ENCODE measurements at regions not wholly inside any gene's neighbourhood (a gene's known extent, or its start where the extent isn't known, plus 50 kb on each side); places are given as distances from the start of the nearest gene placed in this dataset.

- TF ChIP-seq POLR2A (IDR thresholded peaks at IDR 0.05) (no peak), CTCF (IDR thresholded peaks at IDR 0.05) (no peak), EP300 (IDR thresholded peaks at IDR 0.05) (no peak), POLR2AphosphoS5 (IDR thresholded peaks at IDR 0.05) (no peak)
- no peak overlapping the region for H3K27ac ChIP-seq
- H3K27me3 ChIP-seq, result no peaks in the 10 kb centered on the region
- no peaks in the 10 kb centered on the region for H3K36me3 ChIP-seq
- no peaks in the 10 kb centered on the region for H3K9me3 ChIP-seq
- 42% methylated on average over 3 of the region's 3 CpGs for WGBS
- no peak for DNase-seq (ENCODE audit: low spot score in 2 of 2)
- no peak overlapping the region for H3K4me3 ChIP-seq
- no peaks in the 10 kb centered on the region for H3K4me1 ChIP-seq
Observed at GRCh38 chr3:115350606-115351005, 203.5 kb upstream of the ZBTB20 start.

GRCh38 chr3:115351193-115351592 lies 204.1 kb upstream of the ZBTB20 start:
- Histone ChIP-seq H3K36me3 (no peaks in the 10 kb centered on the region), H3K27me3 (no peaks in the 10 kb centered on the region), H3K9me3 (no peaks in the 10 kb centered on the region), H3K4me1 (no peaks in the 10 kb centered on the region), H3K27ac (no peak overlapping the region), H3K4me3 (no peak overlapping the region)
- no peak for DNase-seq (ENCODE audit: low spot score in 2 of 2)
- TF ChIP-seq POLR2A (IDR thresholded peaks at IDR 0.05) (no peak), EP300 (IDR thresholded peaks at IDR 0.05) (no peak), POLR2AphosphoS5 (IDR thresholded peaks at IDR 0.05) (no peak), CTCF (IDR thresholded peaks at IDR 0.05) (no peak)
- WGBS, result 89% methylated on average over 4 of the region's 4 CpGs

DNA sequence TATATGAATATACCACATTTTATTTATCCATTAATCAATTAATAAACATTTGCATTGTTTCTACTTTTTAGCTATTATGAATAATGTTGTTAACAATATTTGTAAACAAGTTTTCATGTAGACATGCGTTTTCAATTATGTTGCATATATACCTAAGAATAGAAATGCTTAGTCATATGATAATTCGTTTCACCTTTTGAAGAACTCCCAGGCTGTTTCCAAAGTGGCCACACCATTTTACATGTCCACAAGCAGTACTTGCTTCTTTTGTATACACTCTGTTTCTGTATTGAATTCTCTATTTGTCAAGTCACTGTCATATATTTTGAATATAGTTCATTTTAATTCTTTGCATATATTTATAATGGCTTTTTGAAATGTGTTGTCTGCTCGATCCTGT lies 206.9 kb upstream of the ZBTB20 start:
- Histone ChIP-seq H3K36me3 (no peaks in the 10 kb centered on the region), H3K27me3 (no peaks in the 10 kb centered on the region), H3K27ac (no peak overlapping the region), H3K4me3 (no peak overlapping the region), H3K4me1 (no peaks in the 10 kb centered on the region), H3K9me3 (no peaks in the 10 kb centered on the region)
- WGBS, result 81% methylated on average over 3 of the region's 3 CpGs
- DNase-seq (ENCODE audit: low spot score in 2 of 2), result no peak
- TF ChIP-seq EP300 (IDR thresholded peaks at IDR 0.05) (no peak), CTCF (IDR thresholded peaks at IDR 0.05) (no peak), POLR2A (IDR thresholded peaks at IDR 0.05) (no peak), POLR2AphosphoS5 (IDR thresholded peaks at IDR 0.05) (no peak)

- H3K36me3 ChIP-seq, result no peaks in the 10 kb centered on the region
- no peaks in the 10 kb centered on the region for H3K27me3 ChIP-seq
- no peaks in the 10 kb centered on the region for H3K4me1 ChIP-seq
- no peak for DNase-seq (ENCODE audit: low spot score in 2 of 2)
- TF ChIP-seq EP300 (IDR thresholded peaks at IDR 0.05) (no peak), CTCF (IDR thresholded peaks at IDR 0.05) (no peak), POLR2AphosphoS5 (IDR thresholded peaks at IDR 0.05) (no peak), POLR2A (IDR thresholded peaks at IDR 0.05) (no peak)
- no peak overlapping the region for H3K4me3 ChIP-seq
- WGBS, result 98% methylated on average over 2 of the region's 2 CpGs
- no peak overlapping the region for H3K27ac ChIP-seq
- no peaks in the 10 kb centered on the region for H3K9me3 ChIP-seq
Observed at GRCh38 chr3:115357456-115357855, 210.4 kb upstream of the ZBTB20 start.

DNA sequence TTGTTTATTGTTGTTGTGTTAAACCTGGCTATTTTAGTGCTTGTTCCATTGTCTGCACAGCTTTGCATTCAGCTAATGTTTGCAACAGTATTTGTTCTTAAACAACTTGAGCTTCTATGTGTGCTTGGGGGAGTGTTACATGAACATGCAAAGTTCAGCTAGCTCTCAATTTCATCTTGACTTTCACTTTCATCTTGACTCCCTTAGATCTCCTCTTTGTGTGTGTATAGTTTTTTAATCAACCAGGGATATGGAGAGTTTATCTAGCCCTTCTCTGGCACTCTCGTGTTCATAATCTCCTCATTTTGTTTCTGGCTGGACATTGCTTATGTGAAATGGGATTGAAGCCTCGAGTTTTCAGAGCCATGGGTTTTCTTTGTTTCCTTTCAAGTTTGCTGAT lies 212.4 kb upstream of the ZBTB20 start:
- WGBS, result 58% methylated on average over 2 of the region's 2 CpGs
- no peak for DNase-seq (ENCODE audit: low spot score in 2 of 2)
- TF ChIP-seq CTCF (IDR thresholded peaks at IDR 0.05) (no peak), EP300 (IDR thresholded peaks at IDR 0.05) (no peak), POLR2A (IDR thresholded peaks at IDR 0.05) (no peak), POLR2AphosphoS5 (IDR thresholded peaks at IDR 0.05) (no peak)
- Histone ChIP-seq H3K9me3 (no peaks in the 10 kb centered on the region), H3K27me3 (no peaks in the 10 kb centered on the region), H3K4me1 (no peaks in the 10 kb centered on the region), H3K4me3 (no peak overlapping the region), H3K36me3 (no peaks in the 10 kb centered on the region), H3K27ac (no peak overlapping the region)

All from suprapubic skin (tissue), 4 donors.